ENCODE measurements at regions not wholly inside any gene's neighbourhood (a gene's known extent, or its start where the extent isn't known, plus 50 kb on each side); places are given as distances from the start of the nearest gene placed in this dataset.

DNA sequence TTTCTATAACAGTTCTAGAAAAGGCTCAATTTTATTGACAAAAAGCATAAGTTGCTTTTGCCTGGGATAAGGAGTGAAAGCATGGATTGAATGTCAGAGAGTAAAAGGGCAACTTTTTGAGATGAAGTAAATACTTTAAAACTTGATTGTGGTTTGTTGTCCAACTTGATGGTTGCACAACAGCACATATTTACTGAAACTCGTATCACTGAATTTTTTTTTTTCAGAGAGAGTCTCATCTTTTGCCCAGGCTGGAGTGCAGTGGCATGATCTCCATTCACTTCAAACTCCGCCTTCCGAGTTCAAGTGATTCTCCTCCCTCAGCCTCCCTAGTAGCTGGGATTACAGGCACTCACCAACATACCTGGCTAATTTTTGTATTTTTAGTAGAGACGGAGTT is 856.8 kb downstream of the SH3BGRL start:
- ATAC-seq (ENCODE audit: low read depth) (no peak), DNase-seq (ENCODE audit: low spot score) (no peak)
- no peaks in the 10 kb centered on the region for H3K36me3 ChIP-seq (ENCODE audit: low read depth)
- H3K27ac ChIP-seq (ENCODE audit: poor library complexity, severe bottlenecking), result no peak overlapping the region
- H3K4me1 ChIP-seq (ENCODE audit: insufficient read depth, poor library complexity, severe bottlenecking), result no peaks in the 10 kb centered on the region
- no peak overlapping the region for H3K4me3 ChIP-seq (ENCODE audit: severe bottlenecking)
- no peaks in the 10 kb centered on the region for H3K27me3 ChIP-seq (ENCODE audit: insufficient read depth, poor library complexity, severe bottlenecking)
- TF ChIP-seq, protein P1, sequence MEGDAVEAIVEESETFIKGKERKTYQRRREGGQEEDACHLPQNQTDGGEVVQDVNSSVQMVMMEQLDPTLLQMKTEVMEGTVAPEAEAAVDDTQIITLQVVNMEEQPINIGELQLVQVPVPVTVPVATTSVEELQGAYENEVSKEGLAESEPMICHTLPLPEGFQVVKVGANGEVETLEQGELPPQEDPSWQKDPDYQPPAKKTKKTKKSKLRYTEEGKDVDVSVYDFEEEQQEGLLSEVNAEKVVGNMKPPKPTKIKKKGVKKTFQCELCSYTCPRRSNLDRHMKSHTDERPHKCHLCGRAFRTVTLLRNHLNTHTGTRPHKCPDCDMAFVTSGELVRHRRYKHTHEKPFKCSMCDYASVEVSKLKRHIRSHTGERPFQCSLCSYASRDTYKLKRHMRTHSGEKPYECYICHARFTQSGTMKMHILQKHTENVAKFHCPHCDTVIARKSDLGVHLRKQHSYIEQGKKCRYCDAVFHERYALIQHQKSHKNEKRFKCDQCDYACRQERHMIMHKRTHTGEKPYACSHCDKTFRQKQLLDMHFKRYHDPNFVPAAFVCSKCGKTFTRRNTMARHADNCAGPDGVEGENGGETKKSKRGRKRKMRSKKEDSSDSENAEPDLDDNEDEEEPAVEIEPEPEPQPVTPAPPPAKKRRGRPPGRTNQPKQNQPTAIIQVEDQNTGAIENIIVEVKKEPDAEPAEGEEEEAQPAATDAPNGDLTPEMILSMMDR (IDR thresholded peaks at IDR 0.05; ENCODE audit: poor library complexity, severe bottlenecking), result no peak
- no peaks in the 10 kb centered on the region for H3K9me3 ChIP-seq (ENCODE audit: severe bottlenecking)

DNA sequence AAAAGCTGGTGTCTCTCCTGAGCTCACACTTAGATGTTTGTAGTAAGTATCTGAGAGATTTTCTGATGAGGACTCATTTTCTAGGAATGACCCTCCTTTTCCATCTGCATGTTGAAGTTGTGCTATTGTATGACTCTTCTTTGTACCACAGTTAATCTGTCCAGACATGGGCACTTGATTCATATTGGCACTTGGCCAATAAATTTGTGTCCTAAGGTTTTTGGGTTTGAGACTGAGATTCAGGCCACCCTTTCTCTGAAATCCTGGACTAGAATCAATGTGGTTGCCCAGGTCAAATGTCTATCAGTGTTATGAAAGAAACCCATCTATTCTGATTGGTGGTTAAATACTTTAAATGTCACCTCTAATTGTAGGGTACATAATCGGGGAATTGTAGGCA is 869.0 kb downstream of the SH3BGRL start:
- ATAC-seq (ENCODE audit: low read depth), result no peak
- H3K27ac ChIP-seq (ENCODE audit: poor library complexity, severe bottlenecking), result no peak overlapping the region
- no peaks in the 10 kb centered on the region for H3K27me3 ChIP-seq (ENCODE audit: insufficient read depth, poor library complexity, severe bottlenecking)
- no peaks in the 10 kb centered on the region for H3K9me3 ChIP-seq (ENCODE audit: severe bottlenecking)
- H3K4me1 ChIP-seq (ENCODE audit: insufficient read depth, poor library complexity, severe bottlenecking), result no peaks in the 10 kb centered on the region
- TF ChIP-seq, protein P1 (IDR thresholded peaks at IDR 0.05; ENCODE audit: poor library complexity, severe bottlenecking), result no peak
- no peak overlapping the region for H3K4me3 ChIP-seq (ENCODE audit: severe bottlenecking)
- no peak for DNase-seq (ENCODE audit: low spot score)
- no peaks in the 10 kb centered on the region for H3K36me3 ChIP-seq (ENCODE audit: low read depth)

DNA sequence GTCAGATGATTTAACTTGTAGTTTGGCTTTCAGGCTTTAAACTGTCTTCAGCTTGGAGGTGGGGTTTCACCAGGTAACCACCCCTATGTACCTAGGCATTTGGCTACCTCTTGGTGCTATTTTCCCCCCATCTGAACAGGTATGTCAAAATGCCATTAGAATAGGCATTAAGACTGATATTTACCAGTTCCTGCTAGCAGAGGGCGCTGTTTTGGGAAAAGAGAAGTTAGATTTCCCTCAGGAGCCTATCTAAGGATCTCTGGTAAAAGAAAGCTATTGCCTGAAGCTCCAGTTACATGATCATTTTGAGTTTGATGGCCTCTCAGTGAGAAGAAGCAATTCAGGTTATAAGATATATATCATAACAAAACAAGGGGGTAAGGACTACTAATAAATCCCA is 879.1 kb downstream of the SH3BGRL start:
- Histone ChIP-seq H3K27me3 (ENCODE audit: insufficient read depth, poor library complexity, severe bottlenecking) (no peaks in the 10 kb centered on the region), H3K9me3 (ENCODE audit: severe bottlenecking) (no peaks in the 10 kb centered on the region), H3K4me1 (ENCODE audit: insufficient read depth, poor library complexity, severe bottlenecking) (no peaks in the 10 kb centered on the region), H3K27ac (ENCODE audit: poor library complexity, severe bottlenecking) (no peak overlapping the region), H3K36me3 (ENCODE audit: low read depth) (no peaks in the 10 kb centered on the region), H3K4me3 (ENCODE audit: severe bottlenecking) (no peak overlapping the region)
- no peak for ATAC-seq (ENCODE audit: low read depth)
- TF ChIP-seq, protein P1 (IDR thresholded peaks at IDR 0.05; ENCODE audit: poor library complexity, severe bottlenecking), result no peak
- DNase-seq (ENCODE audit: low spot score), result no peak

DNA sequence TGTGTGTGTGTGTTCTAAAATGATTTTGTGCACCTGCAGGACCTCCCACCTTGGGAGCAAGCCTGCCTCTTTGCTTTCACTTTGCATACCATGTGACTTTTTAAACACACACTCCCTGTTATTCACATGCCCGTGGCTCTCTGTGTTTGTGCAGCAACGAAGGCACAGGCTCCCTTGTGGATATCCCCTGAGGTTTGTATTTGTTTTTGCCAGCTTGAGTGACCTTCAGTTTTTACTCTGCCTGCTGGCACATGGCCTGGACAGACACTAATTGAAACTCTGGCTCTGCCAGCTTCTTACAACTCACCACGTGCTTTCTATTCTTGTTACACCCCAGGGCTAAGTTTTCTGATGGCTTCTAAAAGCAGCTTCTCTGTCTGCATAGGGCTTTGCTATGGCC is 885.8 kb downstream of the SH3BGRL start:
- H3K4me1 ChIP-seq (ENCODE audit: insufficient read depth, poor library complexity, severe bottlenecking), result no peaks in the 10 kb centered on the region
- H3K4me3 ChIP-seq (ENCODE audit: severe bottlenecking), result no peak overlapping the region
- ATAC-seq (ENCODE audit: low read depth) (no peak), DNase-seq (ENCODE audit: low spot score) (no peak)
- H3K27ac ChIP-seq (ENCODE audit: poor library complexity, severe bottlenecking), result no peak overlapping the region
- no peaks in the 10 kb centered on the region for H3K36me3 ChIP-seq (ENCODE audit: low read depth)
- TF ChIP-seq, protein P1 (IDR thresholded peaks at IDR 0.05; ENCODE audit: poor library complexity, severe bottlenecking), result no peak
- H3K9me3 ChIP-seq (ENCODE audit: severe bottlenecking), result no peaks in the 10 kb centered on the region
- H3K27me3 ChIP-seq (ENCODE audit: insufficient read depth, poor library complexity, severe bottlenecking), result no peaks in the 10 kb centered on the region

DNA sequence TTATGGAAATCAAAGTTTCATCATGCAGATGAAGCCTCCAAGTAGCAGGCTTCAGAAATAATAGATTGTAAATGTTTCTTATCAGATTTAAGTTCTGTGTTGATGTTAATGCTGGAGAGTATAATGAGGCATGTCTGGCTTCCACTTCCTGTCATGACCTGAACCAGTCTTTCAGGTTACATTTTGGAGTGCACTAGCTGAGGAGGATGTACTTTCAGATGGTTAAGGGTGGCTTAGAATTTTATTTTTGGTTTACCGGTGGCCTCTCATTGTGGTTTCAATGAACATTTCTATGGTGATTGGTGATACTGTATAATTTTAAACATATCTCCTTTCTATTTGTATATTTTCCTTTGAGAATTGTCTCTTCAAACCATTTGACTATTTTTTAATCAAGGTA is 890.4 kb downstream of the SH3BGRL start:
- Histone ChIP-seq H3K27ac (ENCODE audit: poor library complexity, severe bottlenecking) (no peak overlapping the region), H3K36me3 (ENCODE audit: low read depth) (no peaks in the 10 kb centered on the region), H3K4me3 (ENCODE audit: severe bottlenecking) (no peak overlapping the region), H3K9me3 (ENCODE audit: severe bottlenecking) (no peaks in the 10 kb centered on the region), H3K27me3 (ENCODE audit: insufficient read depth, poor library complexity, severe bottlenecking) (no peaks in the 10 kb centered on the region), H3K4me1 (ENCODE audit: insufficient read depth, poor library complexity, severe bottlenecking) (no peaks in the 10 kb centered on the region)
- DNase-seq (ENCODE audit: low spot score) (no peak), ATAC-seq (ENCODE audit: low read depth) (no peak)
- TF ChIP-seq, protein P1 (IDR thresholded peaks at IDR 0.05; ENCODE audit: poor library complexity, severe bottlenecking), result no peak
